Muscle of leg (tissue), 3 donors: ENCODE measurements at regions not wholly inside any gene's neighbourhood (a gene's known extent, or its start where the extent isn't known, plus 50 kb on each side); places are given as distances from the start of the nearest gene placed in this dataset.

Experiments used
- DNase-seq: peaks from one replicate; pipeline ENCODE4 v3.0.0; 2013
- H3K27ac ChIP-seq: one replicate; pipeline ENCODE4 v1.5.1; 2013; ENCODE audit warnings: mild to moderate bottlenecking, low read length, control low read depth
- H3K27me3 ChIP-seq: one replicate; pipeline ENCODE4 v1.6.1; 2013; ENCODE audit warnings: low read length; ENCODE audit not compliant: control insufficient read depth, insufficient read depth
- H3K36me3 ChIP-seq: one replicate; pipeline ENCODE4 v1.6.1; 2013; ENCODE audit warnings: low read length; ENCODE audit not compliant: control insufficient read depth, insufficient read depth
- H3K4me1 ChIP-seq: one replicate; pipeline ENCODE4 v1.6.1; 2013; ENCODE audit warnings: low read length; ENCODE audit not compliant: control insufficient read depth, insufficient read depth
- H3K4me3 ChIP-seq: one replicate; pipeline ENCODE4 v1.5.1; 2013; ENCODE audit warnings: low read length, control low read depth
- H3K9me3 ChIP-seq: replicated peaks from 2 replicates; pipeline ENCODE4 v1.6.1; 2013; ENCODE audit warnings: low read depth, low read length; ENCODE audit not compliant: control insufficient read depth
- WGBS: methylation state at CpG from one replicate; pipeline ENCODE4 v1.1.5; 2013; ENCODE audit warnings: missing lambda C conversion rate; ENCODE audit not compliant: insufficient coverage; 5-methylcytosine and 5-hydroxymethylcytosine counted together

DNA sequence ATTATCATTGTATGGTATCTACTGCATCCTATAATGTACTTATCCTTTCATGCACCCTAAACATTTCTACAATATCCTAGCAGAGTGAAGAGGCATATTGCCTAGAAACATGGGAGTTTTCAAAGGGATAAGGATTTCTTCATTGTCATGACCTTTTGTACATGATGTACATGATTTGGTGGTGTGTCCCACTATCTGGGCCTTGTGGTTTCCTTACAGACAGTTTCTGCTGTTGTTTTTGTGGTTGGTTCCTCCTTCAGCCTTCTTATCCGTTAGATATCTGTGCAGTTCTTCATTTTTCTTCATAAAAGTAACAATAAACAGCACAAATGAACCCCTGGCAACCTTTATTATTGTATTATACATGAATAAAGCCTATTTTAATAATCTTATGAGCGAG is 70.4 kb upstream of the BACH1 start:
- Histone ChIP-seq H3K4me1 (peaks cover 3% of the 10 kb centered on the region), H3K9me3 (no peaks in the 10 kb centered on the region), H3K27me3 (no peaks in the 10 kb centered on the region), H3K4me3 (no peak overlapping the region), H3K36me3 (no peaks in the 10 kb centered on the region), H3K27ac (no peak overlapping the region)
- no CpG with 5 or more reads among the region's 2 CpGs for WGBS
- no peak for DNase-seq

GRCh38 chr21:29230551-29231261 is 68.0 kb upstream of the BACH1 start:
- DNase-seq: peak; percentile 21
- Histone ChIP-seq H3K4me3 (no peak overlapping the region), H3K27ac (no peak overlapping the region), H3K4me1 (peaks cover 3% of the 10 kb centered on the region), H3K9me3 (no peaks in the 10 kb centered on the region), H3K27me3 (no peaks in the 10 kb centered on the region), H3K36me3 (no peaks in the 10 kb centered on the region)
- 87% methylated on average over 3 of the region's 3 CpGs for WGBS

DNA sequence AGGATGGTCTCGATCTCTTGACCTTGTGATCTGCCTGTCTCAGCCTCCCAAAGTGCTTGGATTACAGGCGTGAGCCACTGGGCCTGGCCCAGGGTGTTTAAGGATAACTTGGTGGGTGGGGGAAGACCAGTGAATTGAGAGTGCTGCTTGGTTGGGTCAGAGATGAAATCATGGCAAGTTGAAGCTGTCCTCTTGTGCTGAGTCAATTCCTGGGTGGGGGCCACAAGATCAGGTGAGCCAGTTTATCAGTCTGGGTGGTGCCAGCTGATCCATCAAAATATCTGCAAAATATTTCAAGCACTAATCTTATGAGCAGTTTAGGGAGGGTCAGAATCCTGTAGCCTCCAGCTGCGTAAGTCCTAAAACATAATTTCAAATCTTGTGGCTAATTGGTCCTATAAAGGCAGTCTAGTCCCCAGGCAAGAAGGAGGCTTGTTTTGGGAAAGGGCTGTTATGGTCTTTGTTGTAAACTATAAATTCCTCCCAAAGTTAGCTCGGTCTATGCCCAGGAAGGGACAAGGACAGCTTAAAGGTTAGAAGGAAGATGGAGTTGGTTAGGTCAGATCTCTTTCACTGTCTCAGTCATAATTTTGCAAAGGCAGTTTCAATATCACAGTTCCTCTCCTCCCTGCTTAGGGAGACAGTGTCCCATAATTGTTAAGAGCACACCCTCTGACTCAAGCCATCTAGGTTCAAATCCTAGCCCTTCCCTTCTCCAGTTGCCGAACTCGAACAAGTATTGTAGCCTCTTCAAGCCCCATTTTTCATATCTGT is 66.8 kb upstream of the BACH1 start:
- WGBS: 87% methylated on average over 4 of the region's 6 CpGs
- Histone ChIP-seq H3K27ac (no peak overlapping the region), H3K36me3 (no peaks in the 10 kb centered on the region), H3K9me3 (no peaks in the 10 kb centered on the region), H3K4me1 (peaks cover 7% of the 10 kb centered on the region), H3K4me3 (no peak overlapping the region), H3K27me3 (no peaks in the 10 kb centered on the region)
- DNase-seq: no peak

- Histone ChIP-seq H3K4me3 (no peak overlapping the region), H3K27ac (no peak overlapping the region)
- no peak for DNase-seq
Measured at GRCh38 chr21:29232530-29233255, 66.0 kb upstream of the BACH1 start.

GRCh38 chr21:29233256-29233546 is 65.5 kb upstream of the BACH1 start:
- peaks cover 15% of the 10 kb centered on the region for H3K4me1 ChIP-seq
- H3K4me3 ChIP-seq: no peak overlapping the region
- DNase-seq: no peak
- H3K27ac ChIP-seq: no peak overlapping the region
- no peaks in the 10 kb centered on the region for H3K27me3 ChIP-seq
- no peaks in the 10 kb centered on the region for H3K36me3 ChIP-seq
- H3K9me3 ChIP-seq: no peaks in the 10 kb centered on the region
- WGBS: no CpG with 5 or more reads among the region's 7 CpGs

More at GRCh38 chr21:29232530-29233255, 66.0 kb upstream of the BACH1 start:
- no peaks in the 10 kb centered on the region for H3K9me3 ChIP-seq
- WGBS: 85% methylated on average over 5 of the region's 8 CpGs
- no peaks in the 10 kb centered on the region for H3K27me3 ChIP-seq
- H3K36me3 ChIP-seq: no peaks in the 10 kb centered on the region
- peaks cover 14% of the 10 kb centered on the region for H3K4me1 ChIP-seq

GRCh38 chr21:29233611-29234540 is 64.8 kb upstream of the BACH1 start:
- peaks cover 15% of the 10 kb centered on the region for H3K4me1 ChIP-seq
- no peaks in the 10 kb centered on the region for H3K36me3 ChIP-seq
- no peak for DNase-seq
- H3K4me3 ChIP-seq: no peak overlapping the region
- H3K9me3 ChIP-seq: no peaks in the 10 kb centered on the region
- 92% methylated on average over 8 of the region's 11 CpGs for WGBS
- H3K27ac ChIP-seq: no peak overlapping the region
- no peaks in the 10 kb centered on the region for H3K27me3 ChIP-seq

GRCh38 chr21:29235714-29236197 is 63.0 kb upstream of the BACH1 start:
- H3K9me3 ChIP-seq: no peaks in the 10 kb centered on the region
- H3K4me3 ChIP-seq: no peak overlapping the region
- 80% methylated on average over 3 of the region's 4 CpGs for WGBS
- no peaks in the 10 kb centered on the region for H3K27me3 ChIP-seq
- DNase-seq: no peak
- peaks cover 15% of the 10 kb centered on the region for H3K4me1 ChIP-seq
- H3K27ac ChIP-seq: peak overlapping the region; percentile 15
- H3K36me3 ChIP-seq: no peaks in the 10 kb centered on the region

DNA sequence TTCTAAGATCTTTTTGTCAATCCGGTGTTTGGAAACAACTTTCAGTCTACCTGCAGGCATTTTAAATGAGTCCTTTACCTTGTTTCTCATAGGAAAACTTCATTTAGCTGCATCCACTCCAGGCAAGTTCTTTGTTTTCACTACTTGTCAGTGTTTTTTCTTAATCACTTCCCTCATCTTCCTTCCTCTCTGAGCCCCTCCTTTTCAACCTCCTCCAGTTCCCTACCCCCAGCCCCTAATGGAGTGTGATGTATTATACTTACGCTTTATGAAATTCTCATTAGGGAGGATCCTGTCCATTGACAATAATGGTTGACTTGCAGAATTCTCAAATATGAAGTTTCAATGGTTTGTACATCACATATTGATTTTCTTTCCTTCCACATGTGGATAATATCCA is 62.5 kb upstream of the BACH1 start:
- Histone ChIP-seq H3K9me3 (no peaks in the 10 kb centered on the region), H3K4me1 (peaks cover 12% of the 10 kb centered on the region), H3K4me3 (no peak overlapping the region), H3K27ac (no peak overlapping the region), H3K36me3 (no peaks in the 10 kb centered on the region), H3K27me3 (no peaks in the 10 kb centered on the region)
- no peak for DNase-seq
- 83% methylated on average over 1 of the region's 2 CpGs for WGBS

GRCh38 chr21:29237110-29238052 is 61.3 kb upstream of the BACH1 start:
- Histone ChIP-seq H3K27me3 (no peaks in the 10 kb centered on the region), H3K9me3 (no peaks in the 10 kb centered on the region), H3K36me3 (no peaks in the 10 kb centered on the region), H3K27ac (peak overlapping the region; percentile 4), H3K4me1 (peaks cover 12% of the 10 kb centered on the region), H3K4me3 (no peak overlapping the region)
- peak; percentile 89 for DNase-seq
- 44% methylated on average over 3 of the region's 3 CpGs for WGBS
